ENCODE measurements at regions not wholly inside any gene's neighbourhood (a gene's known extent, or its start where the extent isn't known, plus 50 kb on each side); places are given as distances from the start of the nearest gene placed in this dataset.

DNA sequence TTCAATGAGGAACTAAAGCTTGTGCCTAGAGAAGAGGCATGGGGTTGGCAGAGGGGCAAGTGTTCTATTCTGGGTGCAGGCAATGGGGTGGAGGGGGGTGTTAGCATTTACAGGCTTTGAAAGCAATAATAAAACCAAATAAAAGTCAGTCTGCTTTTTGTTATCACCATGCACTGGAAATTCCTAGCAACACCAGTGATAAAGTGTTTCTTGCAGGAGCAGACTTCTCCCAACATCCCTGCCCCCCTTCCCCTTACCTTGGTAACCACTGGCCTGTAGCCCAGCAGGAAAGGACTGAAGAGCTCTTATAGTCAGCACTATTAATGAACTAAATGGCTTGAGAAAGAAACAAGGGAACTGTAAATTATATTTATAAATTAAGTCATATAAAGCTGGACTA, 65.2 kb upstream of the SESN3 start:
- no peak for TF ChIP-seq POLR2A (IDR thresholded peaks at IDR 0.05)
- peak in 2 of 3 donors; percentile 18 to 29 for TF ChIP-seq POLR2AphosphoS5 (IDR thresholded peaks at IDR 0.05)
- TF ChIP-seq, protein P1, sequence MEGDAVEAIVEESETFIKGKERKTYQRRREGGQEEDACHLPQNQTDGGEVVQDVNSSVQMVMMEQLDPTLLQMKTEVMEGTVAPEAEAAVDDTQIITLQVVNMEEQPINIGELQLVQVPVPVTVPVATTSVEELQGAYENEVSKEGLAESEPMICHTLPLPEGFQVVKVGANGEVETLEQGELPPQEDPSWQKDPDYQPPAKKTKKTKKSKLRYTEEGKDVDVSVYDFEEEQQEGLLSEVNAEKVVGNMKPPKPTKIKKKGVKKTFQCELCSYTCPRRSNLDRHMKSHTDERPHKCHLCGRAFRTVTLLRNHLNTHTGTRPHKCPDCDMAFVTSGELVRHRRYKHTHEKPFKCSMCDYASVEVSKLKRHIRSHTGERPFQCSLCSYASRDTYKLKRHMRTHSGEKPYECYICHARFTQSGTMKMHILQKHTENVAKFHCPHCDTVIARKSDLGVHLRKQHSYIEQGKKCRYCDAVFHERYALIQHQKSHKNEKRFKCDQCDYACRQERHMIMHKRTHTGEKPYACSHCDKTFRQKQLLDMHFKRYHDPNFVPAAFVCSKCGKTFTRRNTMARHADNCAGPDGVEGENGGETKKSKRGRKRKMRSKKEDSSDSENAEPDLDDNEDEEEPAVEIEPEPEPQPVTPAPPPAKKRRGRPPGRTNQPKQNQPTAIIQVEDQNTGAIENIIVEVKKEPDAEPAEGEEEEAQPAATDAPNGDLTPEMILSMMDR (IDR thresholded peaks at IDR 0.05): no peak

Measured in transverse colon (tissue), 4 donors.